NCI-H2227 (cell line): ENCODE measurements at regions not wholly inside any gene's neighbourhood (a gene's known extent, or its start where the extent isn't known, plus 50 kb on each side); places are given as distances from the start of the nearest gene placed in this dataset.

Source experiments
- DNase-seq: peaks from one replicate; lab custom pipeline; 2025; ENCODE audit not compliant: unreplicated experiment; lab: John Stamatoyannopoulos, UW

DNA sequence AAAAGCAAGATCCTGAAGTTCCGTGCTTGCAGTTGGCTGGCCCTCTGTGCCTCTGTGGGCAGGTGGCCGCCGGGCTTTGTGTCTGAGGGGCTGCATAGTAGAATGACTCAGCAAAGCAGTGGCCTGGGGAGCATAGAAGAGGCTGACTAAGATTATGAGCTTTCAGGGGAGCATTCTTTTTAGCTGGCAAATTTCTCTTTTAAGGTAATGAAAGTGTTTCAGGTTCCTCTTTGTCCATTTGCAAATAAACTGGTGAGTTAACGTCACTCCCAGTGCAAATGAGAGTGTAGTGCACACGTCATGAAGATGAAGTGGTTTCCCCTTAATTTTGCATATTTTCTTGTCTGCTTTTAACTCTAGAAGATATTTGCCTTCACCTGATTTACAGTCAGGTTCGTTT is 98.6 kb downstream of the BCL2L11 start:
- DNase-seq, result no peak

DNA sequence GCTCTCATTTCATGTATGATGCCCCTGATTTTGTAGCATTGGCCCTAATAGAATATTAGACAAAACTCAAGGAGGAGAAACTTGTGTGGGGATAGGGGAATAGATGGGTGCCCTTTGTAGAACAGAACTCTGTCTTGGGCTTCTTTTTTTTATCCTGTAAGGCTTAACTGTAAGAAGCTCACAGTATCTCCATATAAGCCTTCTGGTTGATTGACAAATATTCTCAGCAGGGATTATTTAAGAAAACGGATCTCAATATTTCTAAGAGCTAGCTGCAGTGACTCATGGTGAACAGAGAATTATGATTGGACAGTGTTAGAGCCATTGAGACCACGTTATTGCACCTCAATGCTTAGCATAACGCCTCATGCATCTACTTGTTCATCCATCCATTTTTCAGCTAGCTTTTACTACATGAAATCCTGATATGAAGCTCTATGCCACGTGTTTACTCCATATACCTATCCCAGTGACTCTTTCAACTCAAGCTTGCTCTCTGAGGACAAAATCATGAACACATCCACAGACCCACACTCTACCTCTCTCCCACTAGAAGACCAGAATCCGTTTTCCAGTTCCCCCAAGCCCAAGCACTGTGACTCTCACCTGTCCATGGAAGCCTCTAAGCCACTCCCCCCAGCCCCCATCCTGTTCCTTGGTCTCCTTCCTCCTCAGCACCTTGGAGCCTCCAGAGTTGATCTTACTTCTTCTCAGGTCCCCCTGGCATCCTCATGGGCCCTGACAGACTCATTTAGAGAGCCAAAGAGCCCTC is 99.2 kb downstream of the BCL2L11 start:
- DNase-seq, result no peak

DNA sequence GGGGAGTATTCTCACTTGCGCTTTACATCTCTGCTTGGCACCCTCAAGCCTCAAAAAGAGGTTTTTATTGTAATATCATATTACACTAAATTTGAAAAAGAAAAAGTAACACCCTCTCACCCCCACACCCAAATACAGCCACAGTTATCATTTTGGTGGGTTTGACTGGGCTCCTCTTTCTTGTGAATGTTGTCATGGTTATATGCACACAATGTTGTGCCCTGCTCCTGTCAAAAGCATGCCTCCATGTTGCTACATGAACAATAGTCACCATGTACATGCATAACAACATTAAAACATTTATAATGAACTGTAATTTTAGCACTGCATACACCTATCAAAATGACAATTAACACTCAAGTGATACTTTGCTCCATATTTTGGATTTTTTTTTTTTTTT is 100.2 kb downstream of the BCL2L11 start:
- no peak for DNase-seq

DNA sequence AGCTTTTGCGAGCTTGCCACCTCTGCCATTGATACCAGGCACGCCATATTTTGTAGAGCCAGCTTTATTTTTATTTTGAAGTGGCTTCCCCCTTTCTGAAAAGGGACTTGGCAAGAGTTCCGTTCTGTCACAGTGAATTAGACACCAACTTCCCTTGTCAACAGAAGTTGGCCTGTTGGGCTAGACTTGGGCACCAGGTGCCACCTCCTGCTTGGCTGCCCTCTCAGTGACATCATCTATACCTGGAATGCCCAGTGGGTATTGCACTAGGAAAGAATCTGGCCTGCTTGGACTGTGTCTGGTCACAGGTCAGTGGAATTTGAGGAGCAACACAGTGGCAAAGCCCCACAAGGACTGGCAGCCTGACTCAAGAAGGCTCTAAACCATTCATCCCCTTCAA is 101.0 kb downstream of the BCL2L11 start:
- DNase-seq, result no peak

DNA sequence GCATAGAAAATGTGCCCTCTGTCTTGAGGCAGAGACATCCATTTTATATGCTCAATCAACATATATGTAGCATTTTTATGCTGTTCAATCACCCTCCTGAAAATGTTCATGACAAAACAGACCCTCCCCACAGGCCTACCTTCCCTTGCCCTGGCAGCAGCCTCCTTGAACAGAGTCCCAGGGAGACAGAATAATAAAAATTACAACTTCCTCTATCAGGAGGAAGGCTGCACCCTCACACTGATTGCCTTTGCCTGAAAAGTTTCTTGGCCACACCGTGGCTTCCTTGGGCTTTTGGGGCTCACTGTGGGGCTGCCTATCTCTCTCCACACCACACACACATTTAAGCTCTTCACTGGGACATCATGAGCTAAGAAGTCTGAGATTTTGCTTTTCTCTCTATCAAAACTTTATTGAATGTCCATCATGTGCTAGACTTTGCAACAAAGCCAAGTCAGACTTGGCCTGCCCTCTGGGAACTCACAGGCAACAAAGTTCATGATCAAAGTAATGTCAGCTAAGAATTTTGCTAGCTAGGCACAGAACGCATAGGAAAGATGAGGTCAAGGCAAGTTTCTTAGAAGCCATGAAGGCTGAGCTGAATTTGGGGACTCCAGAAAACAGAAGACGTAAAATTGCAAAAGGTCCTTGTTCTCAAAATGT is 101.6 kb downstream of the BCL2L11 start:
- DNase-seq, result no peak

DNA sequence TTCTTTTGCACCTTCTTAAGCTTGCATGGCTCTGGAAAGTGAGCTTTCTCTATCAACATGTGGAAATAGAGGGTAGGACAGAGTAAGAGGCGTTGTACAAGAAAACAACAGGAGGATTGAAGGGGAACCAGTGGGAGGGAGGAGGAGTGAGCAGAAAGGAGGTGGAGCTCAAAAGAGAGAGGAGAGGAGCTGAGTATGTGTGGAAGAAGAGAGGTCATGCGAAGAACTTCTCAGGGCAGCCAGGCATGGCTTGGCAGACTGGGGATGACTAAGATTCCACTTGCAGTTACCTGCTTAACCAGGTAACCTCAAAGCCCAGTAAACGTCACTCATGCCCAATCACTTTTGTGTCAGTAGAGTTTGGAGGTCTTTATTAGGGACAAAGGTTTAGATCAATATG is 105.1 kb downstream of the BCL2L11 start:
- no peak for DNase-seq

DNA sequence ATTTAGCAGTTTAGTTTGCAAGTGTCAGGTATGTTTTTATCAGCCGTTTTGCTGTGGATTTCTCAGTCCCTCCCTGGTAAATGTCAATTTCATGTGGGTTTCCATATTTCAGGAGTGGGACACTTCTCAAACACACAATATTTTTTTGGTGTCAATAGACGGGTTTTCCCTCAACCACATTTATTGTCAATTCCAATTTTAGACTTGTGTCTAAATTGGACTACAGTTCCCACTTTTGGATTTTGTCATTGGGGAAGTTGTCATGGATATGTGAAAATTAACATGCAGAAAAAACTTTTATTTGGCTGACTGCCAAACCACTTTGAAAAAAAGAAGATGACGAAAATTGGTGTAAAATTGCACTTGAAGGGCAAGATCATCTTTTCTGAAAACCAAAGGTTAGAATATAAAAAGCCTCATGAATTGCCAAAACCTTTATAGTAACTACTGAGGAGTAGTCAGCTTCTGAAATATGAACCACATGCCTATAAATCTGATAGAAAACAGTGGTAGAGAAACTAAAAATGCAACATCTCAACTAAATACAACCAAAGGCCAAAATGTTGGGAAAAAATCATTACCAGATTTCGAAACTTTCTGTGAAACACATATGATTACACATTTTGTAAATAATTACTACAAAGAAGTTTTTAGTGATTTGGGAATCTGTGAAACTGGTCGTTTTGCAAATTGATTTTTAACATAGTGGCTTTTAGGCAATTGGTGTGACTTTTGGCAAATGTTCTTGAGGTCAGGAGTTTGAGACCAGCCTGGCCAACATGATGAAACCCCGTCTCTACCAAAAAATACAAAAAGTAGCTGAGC is 106.4 kb downstream of the BCL2L11 start:
- DNase-seq, result peak; percentile 12

DNA sequence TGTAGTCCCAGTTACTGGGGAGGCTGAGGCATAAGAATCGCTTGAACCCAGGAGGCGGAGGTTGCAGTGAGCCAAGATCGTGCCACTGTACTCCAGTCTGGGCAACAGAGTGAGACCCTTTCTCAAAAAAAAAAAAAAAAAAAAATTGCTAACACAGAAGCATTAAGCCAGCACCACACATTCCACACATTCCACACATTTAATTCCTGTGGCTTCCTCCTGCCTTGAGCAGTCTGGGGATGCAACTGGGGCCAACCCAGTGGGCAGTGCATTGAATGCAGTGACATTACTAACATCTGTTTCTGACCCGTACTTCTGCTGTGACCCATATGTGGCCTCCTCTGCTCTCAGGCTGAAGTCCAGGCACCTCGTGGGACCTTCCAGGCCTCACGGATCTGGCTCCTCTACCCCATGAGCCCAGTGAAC is 107.0 kb downstream of the BCL2L11 start:
- DNase-seq, result no peak

DNA sequence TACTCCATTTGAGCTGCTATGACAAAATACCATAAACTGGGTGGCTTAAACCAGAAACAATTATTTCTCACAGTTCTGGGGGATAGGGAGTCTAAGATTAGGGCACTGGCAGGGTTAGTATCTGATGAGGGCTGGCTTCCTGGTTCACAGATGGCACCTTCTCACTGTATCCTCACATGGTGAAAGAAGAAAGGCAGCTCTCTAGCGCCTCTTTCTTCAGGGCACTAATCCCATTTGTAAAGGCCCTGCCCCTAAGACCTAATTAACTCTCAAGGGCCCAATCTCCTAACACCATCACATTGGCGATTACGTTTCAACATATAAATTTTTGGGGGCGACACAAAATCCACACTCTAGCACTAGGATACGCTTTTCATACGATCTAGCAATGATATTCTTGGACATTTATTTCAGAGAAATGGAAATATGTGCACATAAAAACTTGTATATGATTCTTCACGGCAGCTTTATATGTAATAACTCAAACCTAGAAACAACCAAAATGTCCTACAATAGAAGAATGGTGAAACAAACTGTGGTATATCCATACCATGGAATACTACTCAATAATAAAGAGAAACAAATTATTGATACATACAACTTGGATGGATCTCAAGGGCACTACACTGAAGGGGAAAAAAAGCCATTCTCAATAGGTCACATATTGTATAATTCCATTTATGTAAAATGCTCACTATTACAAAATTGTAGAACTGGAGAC is 111.0 kb downstream of the BCL2L11 start:
- no peak for DNase-seq

DNA sequence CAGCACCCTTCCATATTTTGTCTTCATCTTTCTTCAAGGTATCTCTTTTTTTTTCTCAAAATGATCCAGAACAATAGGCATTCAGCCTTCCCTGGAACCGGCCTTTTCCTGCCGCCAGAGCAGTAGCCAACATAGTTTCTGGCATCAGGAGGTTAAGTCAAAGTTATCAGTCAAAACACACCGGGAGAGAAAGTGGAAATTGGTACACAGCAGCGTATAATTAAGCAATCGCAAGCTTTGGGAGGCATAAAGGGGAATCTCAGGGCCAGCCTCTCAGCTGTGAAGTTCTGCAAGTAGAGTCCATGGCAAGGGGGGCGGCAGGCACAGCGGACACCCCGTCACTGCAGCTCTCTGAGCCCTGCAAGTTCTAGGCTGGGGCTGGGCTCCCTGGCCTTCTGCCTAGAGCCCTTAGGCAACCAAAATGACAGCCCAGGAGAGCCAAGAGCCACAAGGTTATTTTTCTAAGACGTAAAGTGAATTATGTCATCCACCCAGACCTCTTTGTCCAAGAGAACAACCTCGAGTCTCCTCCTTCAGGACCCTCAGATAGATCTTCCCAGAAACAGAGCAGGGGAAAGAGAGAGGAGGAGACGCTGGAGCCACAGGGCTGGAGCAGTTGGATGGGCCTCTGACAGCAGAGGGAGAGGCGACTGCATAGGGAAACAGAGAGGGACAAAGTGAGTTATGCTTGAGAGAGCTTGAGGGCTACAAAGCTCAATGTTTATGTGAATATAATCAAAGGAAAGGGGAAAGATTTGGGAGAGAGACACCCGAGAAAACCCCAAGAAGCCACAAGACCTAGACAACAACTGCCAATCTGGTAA is 114.7 kb downstream of the BCL2L11 start:
- peak; percentile 22 for DNase-seq

DNA sequence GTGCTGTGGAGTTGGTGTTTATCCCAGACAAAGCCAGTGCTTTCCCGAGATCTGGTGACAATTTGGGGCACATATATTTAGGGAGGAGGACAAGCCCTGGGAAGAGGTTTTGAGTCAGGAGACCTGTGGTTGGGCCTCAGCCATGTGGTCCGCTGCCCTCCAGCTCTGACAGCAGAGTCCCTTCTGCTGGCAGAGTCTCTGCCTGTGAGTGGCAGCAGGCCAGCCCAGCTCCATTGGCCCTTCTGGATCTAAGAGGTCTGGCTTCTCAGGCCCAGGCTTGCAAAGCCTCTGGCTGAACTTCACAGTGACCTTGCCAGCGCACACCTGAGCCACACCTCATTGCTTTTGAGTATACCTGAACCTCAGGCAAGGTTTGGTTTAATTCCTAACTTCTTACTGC is 115.3 kb downstream of the BCL2L11 start:
- no peak for DNase-seq

DNA sequence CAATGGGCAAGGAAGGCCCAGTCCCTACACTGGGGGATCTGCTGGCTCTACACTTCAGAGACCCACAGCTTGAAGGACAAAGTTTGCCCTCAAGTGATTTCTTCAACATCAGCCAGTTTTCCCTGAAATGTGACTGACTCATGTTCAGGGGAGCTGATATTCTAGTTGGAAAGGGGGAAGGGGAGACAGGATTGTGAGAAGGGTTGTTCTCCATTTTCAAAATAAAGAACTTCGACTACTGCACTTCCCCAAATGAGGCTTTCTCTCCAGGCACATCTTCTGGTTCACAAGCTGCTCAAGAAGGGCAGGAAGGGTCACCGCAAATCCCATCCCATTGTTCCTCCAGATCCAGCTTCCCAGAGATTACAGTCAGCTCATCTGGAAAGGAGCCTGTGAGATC is 117.6 kb downstream of the BCL2L11 start:
- DNase-seq, result no peak

DNA sequence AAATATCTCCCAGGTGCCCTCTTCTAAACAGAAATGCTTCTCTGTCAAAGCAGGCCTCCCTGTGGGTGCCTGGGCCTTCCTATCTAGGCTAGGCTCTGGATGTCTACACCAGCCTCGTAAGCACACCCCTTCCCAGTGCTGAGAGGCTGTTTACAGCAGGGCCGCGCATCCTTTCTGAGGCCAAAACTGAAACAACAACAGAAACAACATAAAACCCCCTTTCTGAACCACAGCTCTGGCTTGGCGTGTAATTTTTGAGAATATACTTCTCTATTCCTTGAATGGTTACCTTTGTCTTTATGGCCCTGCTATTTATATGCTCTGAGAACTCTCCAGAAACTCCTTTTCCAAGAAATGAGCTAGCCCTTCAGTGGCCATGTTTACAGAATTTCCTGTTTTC is 118.4 kb downstream of the BCL2L11 start:
- DNase-seq, result no peak

DNA sequence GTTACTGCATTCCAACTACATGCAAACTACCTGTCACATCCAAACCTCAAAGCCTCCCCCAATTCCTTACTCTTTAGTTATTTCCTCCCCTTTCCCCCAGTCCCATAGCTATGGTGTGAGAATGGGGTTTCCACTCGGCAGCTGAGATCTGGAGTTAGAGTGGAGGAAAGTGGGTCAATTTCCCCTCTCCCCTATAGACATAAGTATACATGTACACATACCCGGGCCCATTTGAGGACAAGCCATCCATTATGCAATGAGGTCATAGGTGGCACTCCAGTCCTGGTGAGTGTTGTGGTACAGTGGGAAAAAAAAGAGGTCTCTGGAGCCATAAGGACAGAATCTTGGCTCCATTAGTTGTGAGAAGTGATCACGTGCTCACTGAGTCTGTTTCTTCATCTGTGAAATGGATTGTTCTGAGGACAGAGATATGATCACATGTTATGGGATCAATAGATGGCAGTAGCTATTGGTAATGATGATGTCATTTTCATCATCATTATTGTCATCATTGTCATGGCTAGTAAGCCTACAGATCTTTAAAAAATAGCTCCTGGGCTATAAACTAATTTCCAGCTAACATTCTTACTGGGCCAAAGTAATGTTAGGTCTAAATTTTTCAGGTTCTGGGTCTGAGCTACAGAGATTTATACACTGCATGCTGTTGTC is 119.0 kb downstream of the BCL2L11 start:
- no peak for DNase-seq

DNA sequence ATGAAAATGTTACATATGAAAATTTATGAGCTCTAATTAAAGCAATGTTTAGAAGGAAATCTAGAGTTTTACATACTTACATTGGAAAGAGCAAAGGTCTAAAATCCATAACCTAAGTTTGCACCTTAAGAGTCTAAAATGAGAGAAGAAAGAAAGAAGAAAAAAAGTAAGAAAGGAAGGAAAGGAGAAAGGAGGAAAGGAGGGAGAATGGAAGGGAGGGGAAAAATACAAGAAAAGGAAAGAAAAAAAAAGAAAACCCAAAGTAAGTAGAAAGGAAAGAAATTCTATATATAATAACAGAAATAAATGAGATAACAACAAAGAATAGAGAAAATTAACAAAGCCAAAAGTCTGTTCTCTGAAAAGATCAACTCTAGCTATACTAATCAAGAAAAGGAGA is 122.6 kb downstream of the BCL2L11 start:
- DNase-seq, result no peak

DNA sequence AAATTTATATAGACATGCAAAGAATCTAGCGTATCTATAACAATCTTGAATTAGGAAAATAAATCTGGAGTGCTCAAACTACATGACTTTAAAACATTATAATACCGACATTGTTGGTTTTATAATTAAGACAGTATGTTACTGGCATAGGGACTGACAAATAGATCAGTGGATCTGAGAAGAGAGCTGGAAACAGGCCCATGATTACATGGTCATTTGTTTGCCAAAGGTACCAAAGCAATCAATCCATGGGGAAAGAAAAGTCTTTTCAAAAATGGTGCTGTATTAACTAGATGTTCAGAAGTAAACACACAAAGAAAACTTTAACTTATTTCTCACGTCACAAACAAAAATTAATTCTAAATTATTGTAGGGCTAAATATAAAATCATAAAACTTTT is 124.2 kb downstream of the BCL2L11 start:
- no peak for DNase-seq

DNA sequence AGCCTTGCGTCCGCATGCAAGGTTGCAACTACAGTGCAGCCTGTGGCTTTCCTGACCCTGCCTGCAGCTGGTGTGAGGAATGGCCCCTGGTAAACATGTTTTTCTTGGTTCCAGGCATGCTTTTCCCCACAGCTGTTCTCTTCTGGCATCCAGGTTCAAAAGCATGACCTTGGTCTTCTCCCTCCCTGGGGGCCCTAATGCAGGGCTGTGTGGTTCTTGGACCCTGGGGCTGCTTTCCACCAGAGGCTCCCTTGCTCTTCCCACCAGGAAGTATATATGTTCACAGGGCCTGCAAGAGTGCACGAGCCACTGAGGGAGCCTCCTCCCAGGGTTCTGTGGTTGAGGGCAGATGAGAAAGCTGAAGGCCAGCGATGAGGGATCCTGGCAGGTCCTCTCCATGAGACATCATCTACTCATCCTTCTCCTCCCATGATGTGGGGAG is 125.9 kb downstream of the BCL2L11 start:
- DNase-seq, result no peak

DNA sequence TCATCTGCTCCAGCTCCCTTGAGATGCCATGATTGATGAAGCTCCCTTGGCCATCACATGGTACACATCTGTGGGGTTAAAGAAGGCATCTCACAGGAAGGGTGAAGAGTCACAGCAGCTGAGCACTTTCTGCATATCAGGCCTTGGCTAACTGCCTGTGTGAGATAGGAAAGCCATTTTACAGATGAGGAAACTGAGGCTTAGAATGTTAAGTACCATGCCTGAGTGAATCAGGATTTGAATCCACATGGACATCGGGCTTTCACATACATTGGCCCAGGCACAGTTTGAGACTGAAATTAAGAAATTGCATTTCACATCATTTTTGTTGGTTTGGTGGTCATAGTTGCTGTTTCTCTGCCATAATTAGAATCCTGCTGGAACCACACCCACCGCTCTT is 126.8 kb downstream of the BCL2L11 start:
- DNase-seq, result no peak

DNA sequence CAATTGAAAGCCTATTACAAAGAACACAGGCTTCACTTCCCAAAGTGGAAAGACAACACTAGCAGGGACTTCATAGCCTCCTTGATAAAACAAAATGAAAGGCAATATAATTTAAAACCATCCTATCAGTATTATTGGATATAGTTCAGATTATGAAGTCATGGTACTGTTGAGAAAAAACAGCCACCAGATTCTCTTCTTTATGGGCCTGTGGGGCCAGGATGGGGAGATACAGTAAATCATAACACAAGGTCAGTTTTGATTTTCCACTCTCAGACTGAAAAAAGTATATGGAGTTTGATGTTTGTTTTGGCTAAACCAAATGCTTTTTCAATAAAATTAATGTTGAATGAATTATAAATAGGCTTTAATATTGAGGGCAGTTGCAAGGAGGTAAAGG is 129.1 kb downstream of the BCL2L11 start:
- DNase-seq, result no peak
